ENCODE measurements at regions not wholly inside any gene's neighbourhood (a gene's known extent, or its start where the extent isn't known, plus 50 kb on each side); places are given as distances from the start of the nearest gene placed in this dataset.
"Not testable (repeated sequence)": the region's sequence is repeated elsewhere in the genome, so short reads cannot be mapped to it uniquely, and the experiment has no call there.

DNA sequence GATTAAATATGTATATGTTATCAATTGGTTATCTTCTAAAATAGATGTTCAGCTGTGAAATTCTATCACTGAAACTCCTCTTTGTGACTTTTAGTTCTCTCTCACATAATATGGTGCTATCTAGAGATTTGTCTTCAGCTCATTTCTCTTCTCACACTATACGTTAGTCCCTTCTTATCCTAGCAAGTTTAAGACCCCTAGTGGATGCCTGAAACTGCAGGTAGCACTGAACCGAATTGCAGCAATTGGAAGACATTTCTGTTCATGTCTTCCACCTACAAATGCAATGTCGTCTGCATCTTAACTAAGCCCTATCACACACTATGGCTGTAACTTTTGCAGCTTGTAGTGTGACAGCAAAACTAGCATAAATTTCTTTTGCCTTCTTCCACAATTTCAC lies 442.7 kb upstream of the POM121L12 start:
- TF ChIP-seq, protein P1, sequence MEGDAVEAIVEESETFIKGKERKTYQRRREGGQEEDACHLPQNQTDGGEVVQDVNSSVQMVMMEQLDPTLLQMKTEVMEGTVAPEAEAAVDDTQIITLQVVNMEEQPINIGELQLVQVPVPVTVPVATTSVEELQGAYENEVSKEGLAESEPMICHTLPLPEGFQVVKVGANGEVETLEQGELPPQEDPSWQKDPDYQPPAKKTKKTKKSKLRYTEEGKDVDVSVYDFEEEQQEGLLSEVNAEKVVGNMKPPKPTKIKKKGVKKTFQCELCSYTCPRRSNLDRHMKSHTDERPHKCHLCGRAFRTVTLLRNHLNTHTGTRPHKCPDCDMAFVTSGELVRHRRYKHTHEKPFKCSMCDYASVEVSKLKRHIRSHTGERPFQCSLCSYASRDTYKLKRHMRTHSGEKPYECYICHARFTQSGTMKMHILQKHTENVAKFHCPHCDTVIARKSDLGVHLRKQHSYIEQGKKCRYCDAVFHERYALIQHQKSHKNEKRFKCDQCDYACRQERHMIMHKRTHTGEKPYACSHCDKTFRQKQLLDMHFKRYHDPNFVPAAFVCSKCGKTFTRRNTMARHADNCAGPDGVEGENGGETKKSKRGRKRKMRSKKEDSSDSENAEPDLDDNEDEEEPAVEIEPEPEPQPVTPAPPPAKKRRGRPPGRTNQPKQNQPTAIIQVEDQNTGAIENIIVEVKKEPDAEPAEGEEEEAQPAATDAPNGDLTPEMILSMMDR (IDR thresholded peaks at IDR 0.05; ENCODE audit: borderline replicate concordance, insufficient read depth, low read depth, low read length), result no peak
- no peak overlapping the region for H3K4me3 ChIP-seq (ENCODE audit: low read depth, low read length)

DNA sequence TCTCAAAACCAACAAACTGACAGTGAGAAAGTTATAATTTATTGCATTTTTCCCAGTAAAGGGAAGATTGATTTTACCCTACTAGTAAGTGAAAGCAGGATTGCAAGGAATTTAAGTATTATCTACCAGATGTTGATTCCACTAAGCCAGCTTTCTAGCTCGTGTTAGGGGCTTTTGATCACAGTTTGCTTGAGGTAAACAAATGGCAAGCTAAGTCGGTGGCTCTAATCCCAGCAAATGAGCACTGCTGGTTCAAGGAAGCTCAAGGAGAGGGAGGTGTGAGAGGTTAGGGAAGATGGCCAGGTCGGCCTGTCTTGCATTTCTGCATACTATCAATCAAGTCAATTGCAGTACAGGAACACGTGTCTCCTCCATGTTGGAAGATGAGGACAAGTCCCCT lies 448.7 kb upstream of the POM121L12 start:
- no peak overlapping the region for H3K4me3 ChIP-seq (ENCODE audit: low read depth, low read length)
- TF ChIP-seq, protein P1 (IDR thresholded peaks at IDR 0.05; ENCODE audit: borderline replicate concordance, insufficient read depth, low read depth, low read length), result no peak

DNA sequence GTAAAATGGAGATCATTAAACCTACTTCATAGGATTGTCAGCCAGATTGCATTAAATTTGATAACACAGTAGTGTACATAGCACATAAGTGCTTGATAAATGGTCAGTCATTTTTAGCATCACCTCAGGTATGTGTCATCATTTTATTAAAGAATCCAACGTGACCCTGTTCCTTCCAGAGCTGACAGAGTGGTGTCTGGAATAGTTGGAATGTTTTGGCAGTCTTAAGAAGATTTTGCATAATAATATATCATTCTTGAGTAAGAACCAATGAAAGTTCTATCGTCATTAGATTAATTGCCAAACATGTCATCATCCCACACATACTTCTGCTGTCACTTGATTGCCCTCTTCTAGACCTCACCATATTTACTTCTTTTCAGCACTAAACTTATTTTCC lies 451.4 kb upstream of the POM121L12 start:
- TF ChIP-seq, protein P1 (IDR thresholded peaks at IDR 0.05; ENCODE audit: borderline replicate concordance, insufficient read depth, low read depth, low read length), result no peak
- H3K4me3 ChIP-seq (ENCODE audit: low read depth, low read length), result no peak overlapping the region

DNA sequence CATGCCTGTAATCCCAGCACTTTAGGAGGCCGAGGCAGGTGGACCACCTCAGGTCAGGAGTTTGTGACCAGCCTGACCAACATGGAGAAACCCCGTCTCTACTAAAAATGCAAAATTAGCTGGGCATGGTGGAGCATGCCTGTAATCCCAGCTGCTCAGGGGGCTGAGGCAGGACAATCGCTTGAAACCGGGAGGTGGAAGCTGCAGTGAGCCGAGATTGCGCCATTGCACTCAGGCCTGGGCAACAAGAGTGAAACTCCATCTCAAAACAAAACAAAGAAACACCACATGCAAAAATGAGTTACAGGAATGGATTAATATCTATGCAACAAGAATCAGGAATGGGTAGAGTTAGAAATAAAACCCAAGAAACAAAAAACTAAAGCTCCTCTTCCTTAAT lies 462.3 kb upstream of the POM121L12 start:
- H3K4me3 ChIP-seq (ENCODE audit: low read depth, low read length), result not testable (repeated sequence)

DNA sequence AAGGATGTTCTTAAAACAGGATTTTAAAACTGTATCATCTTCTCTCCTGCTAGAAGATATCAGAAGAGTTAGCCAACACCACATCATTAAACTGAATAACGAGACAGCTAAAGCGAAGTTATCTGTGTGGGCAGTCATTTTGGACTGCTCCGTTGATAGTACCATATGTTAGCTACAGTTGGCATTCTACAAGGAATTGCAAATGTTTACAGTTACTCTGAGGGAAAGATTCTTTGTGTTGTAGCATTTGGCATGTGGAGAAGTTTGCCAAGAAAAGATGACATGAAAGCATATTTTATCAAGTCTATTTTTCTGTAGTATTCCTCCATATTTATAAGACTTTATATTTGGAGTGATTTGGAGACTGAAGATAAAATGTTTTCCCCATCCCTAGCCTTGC lies 464.4 kb upstream of the POM121L12 start:
- TF ChIP-seq, protein P1 (IDR thresholded peaks at IDR 0.05; ENCODE audit: borderline replicate concordance, insufficient read depth, low read depth, low read length), result no peak
- H3K4me3 ChIP-seq (ENCODE audit: low read depth, low read length), result no peak overlapping the region

DNA sequence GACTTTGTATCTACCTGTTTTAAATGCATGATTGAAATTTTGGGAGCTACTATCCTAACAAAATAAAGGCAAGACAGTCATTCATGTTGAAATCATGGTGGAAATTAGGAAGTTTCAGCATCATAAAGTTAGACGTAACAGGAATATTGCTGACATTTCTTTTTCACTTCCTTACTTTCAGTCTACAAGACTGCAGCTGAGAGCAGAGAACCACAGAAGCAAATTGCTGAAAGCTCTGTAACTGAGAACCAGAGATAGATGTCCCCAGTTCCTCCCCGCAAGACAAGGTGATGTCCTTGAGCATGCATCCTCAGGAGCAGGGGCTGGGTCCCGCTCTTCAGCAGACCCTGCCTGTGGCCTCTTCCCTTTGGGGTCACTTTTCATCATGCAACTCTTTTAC lies 466.3 kb upstream of the POM121L12 start:
- no peak overlapping the region for H3K4me3 ChIP-seq (ENCODE audit: low read depth, low read length)
- TF ChIP-seq, protein P1 (IDR thresholded peaks at IDR 0.05; ENCODE audit: borderline replicate concordance, insufficient read depth, low read depth, low read length), result no peak

DNA sequence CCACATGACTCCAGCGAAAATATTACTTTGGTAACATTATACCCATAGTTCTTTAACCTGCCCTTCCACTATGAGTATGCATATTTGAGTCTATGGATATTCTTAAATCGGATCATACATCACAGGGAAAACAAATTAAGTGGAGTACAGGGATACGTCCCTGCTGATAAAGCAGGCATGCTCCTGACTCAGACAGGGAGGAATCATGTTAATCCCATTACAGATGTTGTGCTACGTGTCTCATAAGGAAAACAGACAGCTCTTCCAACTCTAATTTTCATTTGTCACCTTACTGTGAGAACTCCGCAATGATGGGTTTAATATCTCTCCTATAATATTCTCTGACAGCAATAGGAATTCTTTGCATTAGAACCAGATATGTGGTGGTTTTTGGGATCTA lies 469.5 kb upstream of the POM121L12 start:
- H3K4me3 ChIP-seq (ENCODE audit: low read depth, low read length), result no peak overlapping the region
- TF ChIP-seq, protein P1 (IDR thresholded peaks at IDR 0.05; ENCODE audit: borderline replicate concordance, insufficient read depth, low read depth, low read length), result no peak

DNA sequence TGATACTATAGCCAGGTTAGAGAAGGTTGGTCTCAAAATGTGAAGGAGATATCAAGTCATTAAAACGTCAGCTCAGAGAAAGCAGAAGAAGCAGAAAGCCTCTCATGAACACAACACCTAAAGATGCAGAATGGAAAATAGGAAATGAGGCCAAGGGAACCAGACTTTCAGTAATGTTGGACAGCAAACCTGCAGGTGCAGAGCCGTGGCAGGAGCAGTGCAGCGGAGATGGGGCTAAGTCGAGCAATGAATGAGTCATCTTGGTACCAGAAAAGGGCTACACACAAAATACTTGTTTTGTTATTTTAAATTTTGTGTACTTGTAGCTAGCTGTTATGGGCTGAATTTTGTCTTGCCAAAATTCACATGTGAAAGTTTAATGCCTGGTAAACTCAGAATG lies 479.6 kb upstream of the POM121L12 start:
- TF ChIP-seq, protein P1 (IDR thresholded peaks at IDR 0.05; ENCODE audit: borderline replicate concordance, insufficient read depth, low read depth, low read length), result no peak
- H3K4me3 ChIP-seq (ENCODE audit: low read depth, low read length), result no peak overlapping the region
